Activated CD4-positive, CD25-positive, alpha-beta regulatory T cell treated with anti-CD3 and anti-CD28 coated beads, Interleukin-2, amount 50 U/mL, for 72 hours (primary cell): ENCODE measurements at regions not wholly inside any gene's neighbourhood (a gene's known extent, or its start where the extent isn't known, plus 50 kb on each side); places are given as distances from the start of the nearest gene placed in this dataset.

Experiments used
- DNase-seq: peaks from one replicate; pipeline ENCODE4 v3.0.0; 2021

DNA sequence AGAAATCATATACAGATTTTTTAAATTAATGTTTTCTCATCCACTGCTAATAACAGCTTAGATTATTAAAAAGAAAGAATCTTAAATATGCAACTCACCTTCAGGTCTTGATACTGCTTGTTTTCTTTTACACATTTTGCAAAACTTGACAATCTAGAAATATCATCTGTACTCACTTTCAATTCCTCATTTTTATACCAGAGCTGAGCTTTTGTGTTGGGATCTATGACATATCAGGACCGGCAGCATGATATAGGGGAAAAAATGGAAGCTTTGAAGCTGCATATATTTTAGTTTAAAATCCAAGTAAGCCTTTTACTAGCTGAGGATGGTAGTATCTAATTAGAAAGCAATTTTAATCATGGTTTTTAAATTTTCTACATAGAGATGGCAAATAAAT is 75.7 kb upstream of the SMARCA2 start:
- DNase-seq: no peak

DNA sequence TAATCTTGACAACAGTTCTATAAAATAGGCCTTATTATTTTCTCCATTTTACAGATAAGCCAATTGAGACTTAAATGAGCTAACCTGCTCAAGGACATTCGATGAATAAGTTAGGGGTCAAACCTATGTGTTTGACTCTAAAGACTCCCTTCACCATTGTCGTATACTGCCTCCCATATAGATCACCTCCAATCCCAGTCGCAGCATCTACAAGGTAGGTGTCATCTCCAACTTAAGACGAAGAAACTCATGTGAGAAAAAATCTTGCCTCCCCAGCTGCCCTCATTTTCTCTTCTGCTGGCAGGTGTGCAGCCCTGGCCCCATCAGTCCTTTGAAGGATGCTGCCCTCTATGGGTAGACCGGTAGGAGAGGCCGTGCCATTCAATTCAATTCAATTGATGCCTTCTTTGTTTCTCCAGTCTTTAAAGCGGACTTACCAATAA is 75.2 kb upstream of the SMARCA2 start:
- DNase-seq: no peak

DNA sequence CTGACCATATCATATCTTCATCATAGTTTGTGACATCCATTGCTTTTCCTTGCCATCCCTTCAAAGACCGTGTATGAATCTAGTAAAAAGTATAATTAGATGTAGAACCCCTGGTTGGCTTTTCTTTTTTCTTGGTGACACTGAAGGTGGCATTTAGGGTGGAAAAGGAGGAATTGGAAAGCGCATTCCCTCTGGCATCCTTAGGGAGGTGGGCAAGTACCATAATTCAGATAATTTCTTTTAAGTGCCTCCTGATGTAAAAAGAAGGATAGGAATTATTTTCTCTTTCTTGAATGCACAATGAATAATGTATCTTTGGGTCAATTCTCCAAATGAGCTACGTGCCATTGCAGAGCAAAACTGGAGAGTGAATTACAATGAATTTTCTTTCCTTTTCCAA is 73.2 kb upstream of the SMARCA2 start:
- no peak for DNase-seq

DNA sequence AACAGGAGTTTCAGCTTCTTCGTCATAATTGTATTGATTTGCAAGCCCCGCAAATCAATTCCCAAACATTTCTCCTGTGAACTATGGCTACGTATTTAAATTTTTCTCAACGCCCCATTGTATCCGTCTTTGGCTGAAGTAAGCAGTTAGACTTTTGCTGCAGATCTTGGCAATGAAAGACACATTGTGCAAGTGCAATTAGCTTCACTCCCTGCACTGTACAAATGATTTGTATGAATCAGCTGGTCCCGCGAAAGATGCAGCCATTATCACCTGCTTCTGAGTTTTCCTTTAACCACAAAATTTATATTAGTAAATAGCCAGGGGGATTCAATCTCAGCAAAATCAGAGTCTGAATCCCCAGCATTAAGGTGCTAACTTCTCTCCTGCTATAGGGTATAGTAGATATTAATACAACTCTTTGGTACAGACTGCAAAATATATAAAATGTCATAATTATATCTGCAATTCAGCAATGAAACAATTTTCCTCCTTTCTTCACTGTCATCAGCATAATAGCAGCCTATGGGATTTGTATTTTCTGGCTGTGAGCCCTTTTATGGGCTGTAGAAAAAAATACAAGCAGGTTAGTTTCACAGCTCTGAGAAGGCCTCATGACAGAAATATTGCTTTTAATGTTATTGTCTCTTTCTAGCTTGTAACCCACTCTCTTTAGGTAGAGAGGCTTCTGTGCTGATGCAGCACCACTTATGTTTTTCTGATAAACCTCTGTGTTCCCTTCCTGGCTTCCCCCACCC is 68.4 kb upstream of the SMARCA2 start:
- no peak for DNase-seq

DNA sequence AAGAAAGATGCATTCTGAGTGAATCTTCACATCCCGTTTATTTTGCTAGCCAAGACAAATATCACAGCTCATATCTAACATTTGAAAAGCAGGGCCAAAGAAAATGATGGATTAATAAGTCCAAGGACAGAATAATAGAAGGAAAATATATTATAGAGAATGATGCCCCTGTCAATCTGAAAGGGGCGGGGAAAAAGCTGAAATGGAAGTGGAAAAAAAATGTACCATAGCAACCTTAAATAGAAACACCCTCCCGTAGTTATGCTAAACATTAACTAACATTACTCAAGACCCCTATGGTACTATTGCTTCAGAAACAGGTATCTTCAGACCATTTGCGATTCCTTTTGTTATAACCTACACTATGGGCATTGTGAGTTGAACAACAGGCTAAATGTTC is 67.7 kb upstream of the SMARCA2 start:
- no peak for DNase-seq

DNA sequence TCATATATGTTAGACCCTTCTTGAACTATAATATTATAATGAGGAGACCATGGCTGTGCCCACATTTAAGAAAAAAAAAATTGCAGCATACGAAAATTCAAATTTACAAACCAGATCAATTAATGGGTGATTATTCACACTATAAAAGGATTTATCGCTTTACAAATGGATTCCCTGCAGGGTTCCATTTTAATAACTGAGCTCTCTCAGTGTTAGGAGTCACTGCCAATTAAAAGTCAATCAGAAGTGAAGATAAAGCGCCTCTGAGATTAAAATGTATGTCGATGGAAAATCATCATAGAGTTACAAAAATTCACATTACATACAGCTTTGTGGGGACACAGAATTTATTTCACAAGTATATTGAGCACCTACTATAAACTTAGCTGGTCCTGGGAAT is 66.6 kb upstream of the SMARCA2 start:
- DNase-seq: no peak

DNA sequence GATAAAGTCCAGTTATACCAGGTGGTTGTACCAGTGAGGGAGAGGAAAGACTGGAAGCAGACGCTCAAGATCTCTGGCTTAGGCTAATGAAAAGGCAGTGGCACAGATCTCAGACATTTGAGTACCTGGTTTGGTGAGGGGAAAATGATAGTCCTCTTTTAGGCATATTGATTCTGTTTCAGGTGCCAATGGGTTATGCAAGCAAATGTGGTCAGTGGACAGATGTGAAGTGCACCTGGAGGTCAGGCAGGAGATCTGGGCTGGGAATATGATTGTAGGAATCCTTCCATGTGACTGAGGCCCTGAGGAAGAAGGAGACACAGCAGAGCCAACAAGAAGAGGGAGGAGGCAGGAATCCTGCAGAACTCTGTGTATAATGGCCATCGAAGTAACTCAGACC is 63.7 kb upstream of the SMARCA2 start:
- no peak for DNase-seq

DNA sequence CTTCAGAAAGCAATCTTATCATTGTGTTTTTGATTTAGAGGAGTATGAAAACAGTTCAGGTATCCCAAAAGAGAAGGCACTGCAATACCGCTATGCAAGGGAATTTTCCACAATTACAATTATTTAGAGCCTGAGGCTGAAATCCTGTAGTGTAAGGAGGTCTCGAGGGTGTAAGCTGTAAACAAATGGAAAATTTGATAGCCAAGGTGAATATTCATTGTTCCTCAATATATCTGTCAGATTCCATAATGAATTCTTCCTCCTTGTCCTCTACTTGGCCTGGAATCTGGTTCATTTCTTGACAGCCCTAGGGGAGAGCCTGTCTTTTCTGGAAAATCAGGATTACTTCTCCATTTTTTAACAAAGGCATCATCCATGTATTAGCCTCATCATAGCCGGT is 63.1 kb upstream of the SMARCA2 start:
- no peak for DNase-seq

DNA sequence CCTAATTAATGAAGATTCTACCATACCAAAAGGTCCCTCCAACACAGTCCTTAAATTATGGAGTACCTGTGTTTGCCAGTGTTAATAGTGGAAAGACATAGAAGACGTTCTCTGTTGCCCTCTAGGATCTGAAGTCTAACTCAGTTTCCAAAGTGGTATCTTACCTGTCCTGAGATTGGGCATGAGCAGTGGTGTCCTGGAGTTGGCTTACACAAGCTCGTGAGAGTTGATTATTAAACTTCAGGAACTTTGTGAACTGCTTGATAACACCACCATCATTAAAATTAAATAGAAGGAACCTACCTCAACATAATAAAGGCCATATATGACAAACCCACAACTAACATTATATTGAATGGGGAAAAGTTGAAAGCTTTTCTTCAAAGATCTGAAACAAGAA is 60.9 kb upstream of the SMARCA2 start:
- no peak for DNase-seq

DNA sequence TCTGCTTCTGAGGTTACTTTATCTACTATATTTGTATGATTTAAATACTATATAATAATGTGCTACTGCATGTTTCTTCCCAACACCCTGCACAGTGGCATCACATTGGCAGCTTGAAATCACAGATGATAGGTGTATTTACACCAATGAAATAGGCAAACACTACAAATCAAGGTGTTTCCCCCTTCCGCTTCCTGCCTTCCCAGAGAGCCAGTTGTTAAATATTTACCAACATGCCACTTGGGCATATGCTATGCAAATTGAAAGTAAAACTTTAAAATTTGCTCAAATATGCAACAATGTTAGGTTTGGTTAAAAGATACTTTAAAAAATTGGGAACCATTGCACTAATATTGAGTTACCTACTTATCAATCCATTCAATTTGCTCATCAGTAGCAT is 58.2 kb upstream of the SMARCA2 start:
- DNase-seq: no peak

DNA sequence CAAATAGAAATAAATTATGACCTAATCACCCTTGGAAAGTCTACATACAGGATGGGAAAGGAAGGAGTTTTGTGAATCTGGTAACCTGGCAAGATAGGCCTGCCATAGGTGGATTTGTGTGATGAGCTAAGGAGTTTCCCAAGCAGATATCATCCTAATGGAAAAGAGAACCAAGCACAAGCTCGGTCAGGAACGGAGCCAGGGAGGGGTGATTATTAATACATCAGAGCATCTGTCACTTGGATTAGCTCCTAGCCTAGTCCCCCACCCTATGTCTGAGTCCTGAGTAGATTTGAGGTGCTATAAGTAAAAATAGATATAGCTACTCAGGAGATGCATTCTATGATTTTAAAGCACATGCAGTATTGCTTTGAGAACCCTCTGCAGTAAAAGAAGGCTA is 57.3 kb upstream of the SMARCA2 start:
- no peak for DNase-seq

DNA sequence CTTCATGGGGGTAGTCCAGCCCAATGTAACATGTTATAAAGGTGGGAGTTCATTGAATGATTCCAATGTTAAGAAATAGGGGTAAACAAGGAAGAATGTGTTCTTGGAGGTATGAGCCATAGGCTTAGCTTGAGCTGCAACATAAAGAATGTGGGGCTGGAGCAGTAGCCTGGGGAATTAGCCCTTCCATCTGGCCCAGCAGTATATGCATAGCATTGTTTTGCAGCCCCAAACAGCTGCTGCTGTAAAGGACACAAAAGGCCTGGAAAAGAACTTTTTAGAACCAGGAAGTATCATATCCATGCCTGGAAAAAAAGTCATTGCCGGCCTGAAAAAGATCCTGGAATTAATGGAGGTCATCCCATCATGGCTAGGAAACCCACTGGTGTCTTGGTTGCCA is 55.8 kb upstream of the SMARCA2 start:
- no peak for DNase-seq

DNA sequence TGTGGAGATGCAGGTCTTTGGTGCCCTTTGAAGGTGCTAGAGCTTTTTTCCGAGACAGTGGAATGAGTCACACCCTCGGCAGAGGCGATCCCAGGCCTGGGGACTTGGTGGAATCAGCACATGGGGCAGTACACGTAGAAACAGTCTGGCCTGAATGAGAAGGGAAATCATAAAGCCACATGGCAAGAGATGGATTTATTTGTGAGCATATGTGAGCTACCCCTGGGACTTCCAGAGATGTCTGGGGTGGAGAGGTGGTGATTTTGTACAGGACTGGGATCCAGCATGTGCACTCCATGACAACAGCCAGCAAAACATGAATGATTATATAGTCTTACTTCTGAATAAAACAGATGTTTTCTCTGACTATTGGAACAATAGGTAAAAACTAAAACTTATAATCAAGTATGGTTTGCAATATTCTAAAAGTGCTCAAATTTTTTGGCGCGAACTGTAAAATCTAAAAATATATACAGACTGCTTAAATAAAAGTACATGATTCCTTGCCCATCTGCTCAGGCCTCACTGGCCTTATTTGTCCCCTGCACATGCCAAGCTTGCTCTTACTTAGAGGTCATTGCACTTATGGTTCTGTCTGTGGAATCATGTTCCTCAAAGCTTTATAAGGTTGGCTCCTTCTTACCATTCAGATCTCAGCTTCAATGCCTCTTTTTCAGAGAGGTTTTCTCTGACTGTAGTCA is 54.7 kb upstream of the SMARCA2 start:
- DNase-seq: no peak

DNA sequence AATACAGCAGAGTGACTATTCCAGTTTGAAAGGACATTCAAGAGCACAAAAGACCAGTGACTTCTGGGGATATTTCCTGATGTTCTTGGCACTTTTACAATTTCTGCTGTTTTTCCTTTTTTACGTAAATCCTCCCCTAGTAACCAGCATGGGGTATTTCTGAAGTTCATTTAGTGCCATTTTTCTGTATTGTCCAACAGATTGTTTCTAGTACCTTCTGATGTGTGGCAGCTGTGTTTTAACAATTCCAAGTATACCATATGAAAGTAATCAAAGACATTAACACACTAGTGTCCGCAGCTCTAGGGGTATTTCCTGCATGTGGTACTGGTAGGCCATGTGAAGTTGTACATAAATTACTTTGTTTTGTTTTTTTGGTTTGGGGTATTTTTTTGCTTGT is 53.0 kb upstream of the SMARCA2 start:
- no peak for DNase-seq

DNA sequence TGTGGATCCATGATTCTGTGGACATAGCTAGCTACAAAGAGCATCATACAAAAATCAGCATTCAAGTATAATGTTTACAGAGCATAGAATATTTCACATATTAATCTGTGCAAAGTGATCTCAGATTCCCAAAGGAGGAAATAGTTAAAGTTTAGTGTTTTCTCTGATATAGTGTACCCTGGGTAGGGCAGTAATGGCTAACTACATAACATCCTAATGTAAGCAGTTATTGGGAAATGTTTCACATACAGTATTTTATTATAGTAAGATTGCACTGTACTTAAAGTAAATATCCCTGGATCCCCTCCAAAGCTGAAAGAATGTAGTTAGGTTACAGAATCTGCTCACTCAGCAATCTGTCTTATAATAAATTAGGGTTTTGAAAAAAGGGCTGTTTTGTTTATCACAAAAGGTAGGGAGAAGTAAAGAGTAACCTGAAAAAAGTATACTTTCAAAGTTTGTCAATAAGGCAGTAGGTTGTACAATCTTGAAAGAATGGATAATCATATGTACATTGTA is 52.5 kb upstream of the SMARCA2 start:
- no peak for DNase-seq

DNA sequence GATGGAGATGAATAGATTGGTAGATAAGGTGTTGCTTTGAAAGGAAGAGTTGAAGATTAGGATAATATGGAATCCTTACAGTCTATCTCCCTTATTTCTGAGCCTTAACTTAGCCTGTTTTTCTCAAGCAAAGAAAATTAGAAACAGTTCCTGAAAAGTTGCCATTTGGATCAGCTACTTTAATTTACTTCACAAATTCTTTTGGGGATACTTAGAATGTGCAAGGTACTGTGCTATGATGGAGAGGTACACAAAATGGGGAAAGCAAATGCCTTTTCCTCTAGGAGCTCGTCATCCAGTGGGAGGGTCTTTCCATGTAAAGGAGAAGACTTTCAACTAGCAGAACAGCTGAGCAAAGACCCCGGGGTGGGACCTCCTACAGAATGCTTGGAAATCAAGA is 51.1 kb upstream of the SMARCA2 start:
- no peak for DNase-seq
